HUES6 (cell line): ENCODE measurements at regions not wholly inside any gene's neighbourhood (a gene's known extent, or its start where the extent isn't known, plus 50 kb on each side); places are given as distances from the start of the nearest gene placed in this dataset.

Source experiments
- H3K27ac ChIP-seq: 2 replicates; pipeline ENCODE4 v1.7.0; 2013; ENCODE audit warnings: low read depth, mild to moderate bottlenecking, low read length, inconsistent platforms
- H3K27me3 ChIP-seq: 2 replicates; pipeline ENCODE4 v1.6.1; 2013; ENCODE audit warnings: low read length; ENCODE audit not compliant: control insufficient read depth, insufficient read depth
- H3K36me3 ChIP-seq: 2 replicates; pipeline ENCODE4 v1.6.1; 2013; ENCODE audit warnings: low read length; ENCODE audit not compliant: control insufficient read depth, insufficient read depth
- H3K4me1 ChIP-seq: 2 replicates; pipeline ENCODE4 v1.6.1; 2013; ENCODE audit warnings: low read length; ENCODE audit not compliant: control insufficient read depth, insufficient read depth
- H3K4me3 ChIP-seq: 2 replicates; pipeline ENCODE4 v1.5.1; 2013; ENCODE audit warnings: low read depth, low read length
- H3K9ac ChIP-seq: one replicate; pipeline ENCODE4 v1.6.1; 2013; ENCODE audit warnings: mild to moderate bottlenecking, low read length
- H3K9me3 ChIP-seq: 2 replicates; pipeline ENCODE4 v1.6.1; 2013; ENCODE audit warnings: low read depth, low read length; ENCODE audit not compliant: control insufficient read depth, insufficient read depth

DNA sequence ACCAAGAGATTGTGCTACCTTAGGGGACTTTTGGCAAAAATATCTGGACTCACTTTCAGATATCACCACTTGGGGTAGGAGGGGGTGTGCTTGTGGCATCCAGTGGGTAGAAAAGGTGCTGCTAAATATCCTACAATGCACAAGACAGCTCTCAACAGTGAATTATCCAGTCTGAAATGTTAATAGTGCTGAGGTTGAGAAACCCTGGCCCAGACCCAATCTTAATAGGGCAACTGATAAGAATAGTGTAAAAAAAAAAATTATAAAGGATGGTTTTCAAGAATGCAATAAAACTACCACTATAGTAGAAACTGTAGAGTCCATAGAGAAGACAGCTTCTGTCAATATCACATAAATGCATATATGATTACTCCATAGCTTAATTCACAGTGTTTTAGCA, 185.5 kb downstream of the ZNF330 start:
- no peaks in the 10 kb centered on the region for H3K9me3 ChIP-seq
- no peaks in the 10 kb centered on the region for H3K27me3 ChIP-seq
- H3K4me3 ChIP-seq = no peak overlapping the region
- no peak overlapping the region for H3K27ac ChIP-seq
- no peaks in the 10 kb centered on the region for H3K36me3 ChIP-seq
- H3K4me1 ChIP-seq = no peaks in the 10 kb centered on the region
- H3K9ac ChIP-seq = no peak overlapping the region

DNA sequence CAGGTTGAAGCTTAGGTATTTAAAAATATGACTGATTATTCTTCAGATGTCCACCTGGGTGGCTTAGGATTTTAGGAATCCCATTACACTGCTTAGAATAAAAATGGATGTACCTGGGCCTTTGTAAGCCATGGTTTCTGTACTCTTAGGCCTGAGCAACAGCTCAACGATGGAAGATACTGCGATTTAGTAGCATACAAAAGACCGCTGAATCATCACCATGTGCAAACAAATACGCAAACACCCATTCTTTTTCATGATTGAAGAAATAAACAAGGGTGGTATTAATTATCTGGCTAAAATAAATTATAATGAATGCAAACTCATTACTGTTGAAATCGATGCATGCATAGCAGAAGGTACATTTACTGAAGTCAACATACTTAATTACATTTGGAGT, 188.9 kb downstream of the ZNF330 start:
- H3K36me3 ChIP-seq = no peaks in the 10 kb centered on the region
- H3K9me3 ChIP-seq = no peaks in the 10 kb centered on the region
- H3K4me1 ChIP-seq = no peaks in the 10 kb centered on the region
- H3K27ac ChIP-seq = no peak overlapping the region
- H3K27me3 ChIP-seq = no peaks in the 10 kb centered on the region
- no peak overlapping the region for H3K4me3 ChIP-seq
- no peak overlapping the region for H3K9ac ChIP-seq

DNA sequence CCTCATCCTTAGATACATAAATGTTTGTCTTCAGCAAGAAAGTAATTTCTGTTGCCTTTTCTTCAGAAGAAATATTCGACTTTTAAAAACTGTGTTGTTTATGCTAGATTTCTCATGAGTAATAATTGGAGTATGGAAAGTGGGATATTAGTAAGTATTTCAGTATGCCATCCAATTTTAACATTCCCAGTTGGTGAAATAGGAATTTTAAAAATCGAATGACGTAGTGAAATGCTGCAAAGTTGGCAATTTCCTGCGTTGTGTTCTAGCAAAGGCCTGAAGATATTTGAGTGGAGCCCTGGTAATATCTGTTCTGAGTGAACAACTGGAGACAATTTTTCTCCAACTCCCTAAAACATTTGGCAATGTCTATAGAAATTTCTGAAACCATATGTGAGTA, 190.1 kb downstream of the ZNF330 start:
- Histone ChIP-seq H3K9me3 (no peaks in the 10 kb centered on the region), H3K36me3 (no peaks in the 10 kb centered on the region), H3K27me3 (no peaks in the 10 kb centered on the region), H3K9ac (no peak overlapping the region), H3K4me1 (no peaks in the 10 kb centered on the region), H3K27ac (no peak overlapping the region), H3K4me3 (no peak overlapping the region)

DNA sequence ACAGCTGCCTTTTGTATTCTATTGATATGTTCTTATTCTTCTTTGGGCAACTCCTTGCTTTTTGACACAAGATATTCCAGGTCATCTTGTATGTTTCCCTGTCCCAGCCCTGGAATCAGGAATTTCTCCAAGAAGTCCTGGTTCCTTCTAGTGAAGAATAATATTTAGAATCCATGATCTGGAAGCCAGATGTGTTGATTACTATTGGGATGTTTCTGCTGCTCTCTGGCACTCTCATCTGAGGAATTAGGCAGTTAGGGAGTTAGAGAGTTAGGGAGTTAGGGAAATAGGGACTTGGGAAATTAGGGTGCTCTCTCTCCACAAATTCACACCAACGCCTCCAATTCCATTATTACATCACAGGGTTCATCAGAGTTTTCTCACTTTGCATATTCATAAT, 191.2 kb downstream of the ZNF330 start:
- no peaks in the 10 kb centered on the region for H3K36me3 ChIP-seq
- no peak overlapping the region for H3K4me3 ChIP-seq
- H3K9me3 ChIP-seq = no peaks in the 10 kb centered on the region

DNA sequence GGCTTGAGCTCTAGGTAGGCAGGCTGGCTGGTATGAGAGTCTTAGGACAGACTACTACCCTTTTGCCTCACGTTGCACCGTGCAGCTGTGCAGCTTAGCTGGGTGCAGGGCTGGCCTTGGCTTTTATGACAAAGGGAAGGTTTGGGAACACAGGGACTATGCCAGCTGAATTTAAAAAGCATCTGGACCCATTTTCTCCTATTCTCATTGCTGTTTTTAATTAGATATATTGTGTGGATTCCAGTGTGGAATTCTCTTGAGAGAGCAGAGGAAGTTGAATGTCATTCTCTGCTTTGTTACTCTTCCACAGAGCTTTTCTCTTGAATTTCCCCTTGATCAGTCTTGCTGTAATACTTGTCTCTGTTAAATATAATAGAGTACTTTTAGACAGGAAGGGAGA, 192.7 kb downstream of the ZNF330 start:
- no peak overlapping the region for H3K27ac ChIP-seq
- H3K4me3 ChIP-seq = no peak overlapping the region
- H3K27me3 ChIP-seq = no peaks in the 10 kb centered on the region
- H3K9me3 ChIP-seq = no peaks in the 10 kb centered on the region
- H3K36me3 ChIP-seq = no peaks in the 10 kb centered on the region
- H3K4me1 ChIP-seq = no peaks in the 10 kb centered on the region
- no peak overlapping the region for H3K9ac ChIP-seq

More for the DNA sequence above, 191.2 kb downstream of the ZNF330 start:
- H3K4me1 ChIP-seq = no peaks in the 10 kb centered on the region
- no peak overlapping the region for H3K27ac ChIP-seq
- no peak overlapping the region for H3K9ac ChIP-seq
- H3K27me3 ChIP-seq = no peaks in the 10 kb centered on the region

DNA sequence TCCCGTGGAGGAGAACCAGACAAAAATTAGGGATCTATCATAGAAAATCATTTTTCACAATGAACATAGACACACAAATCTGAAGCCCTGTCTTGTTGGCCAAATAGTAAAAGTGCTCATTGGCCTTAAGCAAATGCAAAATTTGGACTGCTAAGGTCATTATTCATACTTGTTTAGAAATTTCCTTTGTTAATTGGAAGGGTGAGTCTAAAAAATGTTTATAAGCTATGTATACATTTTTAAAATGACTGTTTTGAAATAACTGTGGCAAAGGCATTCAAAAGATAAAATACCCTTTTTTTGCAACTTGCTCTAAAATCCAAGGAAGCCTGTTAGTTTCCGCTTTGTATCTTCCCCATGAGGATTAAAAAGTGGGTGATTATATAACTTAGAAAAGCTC, 195.0 kb downstream of the ZNF330 start:
- Histone ChIP-seq H3K36me3 (no peaks in the 10 kb centered on the region), H3K27me3 (no peaks in the 10 kb centered on the region), H3K9ac (no peak overlapping the region), H3K4me3 (no peak overlapping the region), H3K27ac (no peak overlapping the region), H3K4me1 (no peaks in the 10 kb centered on the region), H3K9me3 (no peaks in the 10 kb centered on the region)

DNA sequence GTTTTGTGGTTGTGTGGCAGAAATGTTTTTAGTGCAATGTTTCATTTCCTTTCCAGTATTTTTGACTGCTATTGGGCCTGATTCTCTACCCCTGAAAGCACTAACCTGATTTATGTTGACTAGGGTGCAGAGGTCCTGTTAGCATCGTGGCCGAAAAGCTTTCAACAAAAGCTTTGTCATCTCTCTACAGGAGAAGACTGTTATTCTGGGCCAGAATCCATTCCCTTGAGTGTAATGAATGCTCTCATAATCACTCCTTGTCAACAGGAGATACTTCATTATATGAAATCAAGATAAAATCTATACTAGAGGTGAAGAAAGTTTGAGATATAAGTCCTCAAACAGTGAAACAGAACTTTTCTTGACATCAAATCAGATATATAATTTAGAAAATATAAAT, 195.5 kb downstream of the ZNF330 start:
- H3K36me3 ChIP-seq = no peaks in the 10 kb centered on the region
- no peaks in the 10 kb centered on the region for H3K27me3 ChIP-seq
- H3K27ac ChIP-seq = no peak overlapping the region
- no peak overlapping the region for H3K9ac ChIP-seq
- no peaks in the 10 kb centered on the region for H3K9me3 ChIP-seq
- no peaks in the 10 kb centered on the region for H3K4me1 ChIP-seq
- H3K4me3 ChIP-seq = no peak overlapping the region

DNA sequence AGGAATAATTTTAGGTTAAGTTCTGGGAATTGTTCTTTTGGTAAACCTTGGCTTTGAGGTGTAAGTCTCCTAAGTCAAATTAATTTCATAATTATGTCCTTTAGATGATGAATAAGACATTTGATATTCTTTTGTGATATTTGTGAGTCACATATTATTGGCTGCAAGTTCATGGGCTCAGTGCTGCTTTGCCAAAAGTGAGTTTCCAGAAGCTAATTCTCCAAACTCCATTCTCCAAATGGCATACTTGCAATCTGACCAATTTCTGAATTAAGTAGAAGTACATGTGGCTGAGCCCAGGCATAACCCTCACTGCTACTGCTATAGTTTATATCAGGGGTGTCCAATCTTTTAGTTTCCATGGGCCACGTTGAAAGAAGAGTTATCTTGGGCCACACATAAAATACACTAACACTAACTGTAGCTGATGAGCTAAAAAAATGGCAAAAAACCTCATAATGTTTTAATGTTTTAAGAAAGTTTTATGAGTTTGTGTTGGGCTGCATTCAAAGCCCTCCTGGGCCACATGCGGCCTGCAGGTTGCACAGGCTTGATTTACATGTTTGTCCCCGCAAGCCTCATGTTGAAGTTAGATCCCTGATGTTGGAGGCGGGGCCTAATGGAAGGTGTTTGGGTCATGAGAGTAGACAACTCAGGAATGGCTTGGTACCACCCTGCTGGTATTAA, 196.1 kb downstream of the ZNF330 start:
- Histone ChIP-seq H3K27ac (no peak overlapping the region), H3K9ac (no peak overlapping the region), H3K9me3 (no peaks in the 10 kb centered on the region), H3K36me3 (no peaks in the 10 kb centered on the region), H3K4me3 (no peak overlapping the region), H3K4me1 (no peaks in the 10 kb centered on the region), H3K27me3 (no peaks in the 10 kb centered on the region)

DNA sequence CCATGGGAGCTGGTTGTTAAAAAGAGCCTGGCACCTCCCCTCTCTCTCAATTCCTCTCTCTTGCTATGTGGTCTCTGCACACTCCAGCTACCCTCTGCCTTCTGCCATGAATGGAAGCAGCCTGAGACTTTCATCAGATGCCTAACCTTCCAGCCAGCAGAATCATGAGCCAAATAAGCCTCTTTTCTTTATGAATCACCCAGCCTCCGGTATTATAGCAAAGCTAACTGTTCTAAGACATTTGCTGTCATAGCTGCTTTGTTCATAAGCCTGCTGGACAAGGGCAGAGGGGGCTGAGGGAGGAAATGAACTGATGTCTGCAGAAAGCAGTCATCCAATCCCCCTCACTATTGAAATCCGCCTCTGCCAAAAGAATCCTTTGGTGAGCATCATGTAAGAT, 196.7 kb downstream of the ZNF330 start:
- H3K36me3 ChIP-seq = no peaks in the 10 kb centered on the region
- no peak overlapping the region for H3K27ac ChIP-seq
- no peaks in the 10 kb centered on the region for H3K4me1 ChIP-seq
- no peak overlapping the region for H3K4me3 ChIP-seq
- H3K27me3 ChIP-seq = no peaks in the 10 kb centered on the region
- no peaks in the 10 kb centered on the region for H3K9me3 ChIP-seq
- H3K9ac ChIP-seq = no peak overlapping the region

DNA sequence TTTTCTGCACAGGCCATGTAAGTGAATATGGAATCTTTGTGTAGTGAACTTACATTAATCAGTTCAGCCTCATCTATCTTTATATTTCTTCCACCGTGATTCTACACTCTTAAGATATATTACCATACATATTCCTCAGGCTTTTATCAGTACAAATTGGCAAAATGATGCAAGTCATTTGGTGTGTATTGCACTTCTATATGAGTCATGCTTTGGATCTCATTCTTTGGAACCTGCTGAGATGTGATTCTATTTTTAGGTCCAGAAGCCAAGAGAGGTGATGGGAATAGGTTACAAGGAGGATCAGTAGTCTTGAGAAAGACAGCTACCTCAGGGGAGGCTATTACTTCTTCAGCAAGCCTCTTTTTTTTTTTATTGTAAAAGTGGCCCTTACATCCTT, 204.4 kb downstream of the ZNF330 start:
- no peak overlapping the region for H3K4me3 ChIP-seq

DNA sequence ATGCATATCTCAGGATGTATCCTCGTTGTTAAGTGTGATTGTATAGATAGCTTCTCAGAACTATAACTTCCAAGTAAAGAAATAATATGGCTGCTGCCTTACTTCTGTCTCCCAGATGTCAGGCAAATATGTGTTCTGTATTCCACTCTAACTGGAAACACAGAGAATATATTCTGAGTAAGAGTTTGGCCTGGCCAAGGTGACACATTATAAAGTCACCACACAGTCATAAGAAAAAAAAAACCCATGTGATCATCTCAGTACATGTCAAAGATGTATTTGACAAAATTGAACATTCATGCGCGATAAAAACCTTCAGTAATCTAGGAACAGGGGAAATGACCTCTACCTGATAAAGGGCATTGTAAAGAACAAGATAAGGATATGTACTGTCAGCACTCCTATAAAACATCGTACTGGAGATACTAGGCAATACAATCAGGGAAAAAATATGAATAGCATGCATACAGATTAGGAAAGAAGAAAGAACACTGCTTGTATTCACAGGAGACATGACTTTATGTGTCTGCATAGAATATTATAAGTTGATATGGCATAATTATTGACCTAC, 207.1 kb downstream of the ZNF330 start:
- Histone ChIP-seq H3K4me3 (no peak overlapping the region), H3K36me3 (no peaks in the 10 kb centered on the region), H3K27ac (no peak overlapping the region), H3K9ac (no peak overlapping the region), H3K9me3 (no peaks in the 10 kb centered on the region), H3K4me1 (no peaks in the 10 kb centered on the region), H3K27me3 (no peaks in the 10 kb centered on the region)

More for the DNA sequence above, 204.4 kb downstream of the ZNF330 start:
- Histone ChIP-seq H3K9ac (no peak overlapping the region), H3K27me3 (no peaks in the 10 kb centered on the region), H3K27ac (no peak overlapping the region), H3K4me1 (no peaks in the 10 kb centered on the region), H3K36me3 (no peaks in the 10 kb centered on the region), H3K9me3 (no peaks in the 10 kb centered on the region)
